ENCODE measurements at regions not wholly inside any gene's neighbourhood (a gene's known extent, or its start where the extent isn't known, plus 50 kb on each side); places are given as distances from the start of the nearest gene placed in this dataset.

GRCh38 chr20:6411651-6412050, 288.8 kb upstream of the FERMT1 start:
- Histone ChIP-seq H3K14ac (ENCODE audit: insufficient read depth, low read length) (no peak overlapping the region), H3K27ac (ENCODE audit: insufficient read length, low read depth, low read length) (no peak overlapping the region), H2BK20ac (ENCODE audit: low read depth, low read length, poor library complexity, severe bottlenecking) (no peak overlapping the region), H4K8ac (replicated peaks; ENCODE audit: insufficient read length, low read depth, low read length) (no peak overlapping the region), H3K4me1 (ENCODE audit: insufficient read depth, low read length) (no peaks in the 10 kb centered on the region), H3K79me1 (ENCODE audit: insufficient read depth, low read depth, low read length, poor library complexity, severe bottlenecking) (no peaks in the 10 kb centered on the region), H3K18ac (ENCODE audit: insufficient read length, low read depth, low read length) (no peak overlapping the region), H3K27me3 (ENCODE audit: insufficient read depth, low read length) (no peaks in the 10 kb centered on the region), H4K91ac (ENCODE audit: insufficient read length, low read depth, low read length) (no peak overlapping the region), H3K4ac (ENCODE audit: low read depth, low read length) (no peak overlapping the region), H3K4me2 (ENCODE audit: insufficient read depth, insufficient read length, low read length) (no peak overlapping the region), H2BK5ac (ENCODE audit: insufficient read length, low read length) (no peak overlapping the region), H2AFZ (ENCODE audit: low read length) (no peak overlapping the region), H3K9me3 (ENCODE audit: control insufficient read depth, low read depth, low read length) (no peaks in the 10 kb centered on the region), H4K20me1 (ENCODE audit: control insufficient read depth, insufficient read depth, insufficient read length) (no peaks in the 10 kb centered on the region), H3T11ph (ENCODE audit: low read length) (no peak overlapping the region), H3K56ac (ENCODE audit: insufficient read length, low read depth, low read length) (no peak overlapping the region), H3K79me2 (ENCODE audit: insufficient read depth, low read length) (no peaks in the 10 kb centered on the region), H2BK12ac (ENCODE audit: insufficient read length, low read depth, low read length) (no peak overlapping the region), H2AK5ac (ENCODE audit: insufficient read length, low read length) (no peak overlapping the region), H2BK15ac (ENCODE audit: low read depth, low read length) (no peak overlapping the region), H2BK120ac (ENCODE audit: low read depth, low read length, poor library complexity, severe bottlenecking) (no peak overlapping the region), H3K23me2 (ENCODE audit: insufficient read length, low read depth, low read length, poor library complexity, severe bottlenecking) (no peaks in the 10 kb centered on the region), H4K5ac (ENCODE audit: insufficient read length, low read depth, low read length) (no peak overlapping the region), H3K9ac (ENCODE audit: extremely low read depth, insufficient read length, low read length) (no peak overlapping the region), H3K23ac (ENCODE audit: insufficient read length, low read depth, low read length) (no peak overlapping the region)
- no peak overlapping the region for H3K4me3 Mint-ChIP-seq
- no peaks in the 10 kb centered on the region for H3K36me3 Mint-ChIP-seq (ENCODE audit: insufficient read depth in 1 of 3, low read depth in 3 of 3)
- no peak for TF ChIP-seq CTCF (conservative IDR thresholded peaks at IDR 0.05)
- DNase-seq = no peak
- no peak overlapping the region for H3K27ac Mint-ChIP-seq
- H3K9me3 Mint-ChIP-seq = no peaks in the 10 kb centered on the region
- no peaks in the 10 kb centered on the region for H3K4me1 Mint-ChIP-seq
- H3K27me3 Mint-ChIP-seq (ENCODE audit: low read depth) = no peaks in the 10 kb centered on the region
- WGBS (ENCODE audit: extremely low coverage, insufficient read length, low lambda C conversion rate) = no CpG with 5 or more reads among the region's 2 CpGs

Data from H9 (cell line).